ENCODE measurements at regions not wholly inside any gene's neighbourhood (a gene's known extent, or its start where the extent isn't known, plus 50 kb on each side); places are given as distances from the start of the nearest gene placed in this dataset.

- Histone ChIP-seq H3K27me3 (ENCODE audit: insufficient read depth, low read depth, low read length) (no peaks in the 10 kb centered on the region), H3K4me2 (ENCODE audit: low read length) (no peak overlapping the region), H3F3A (ENCODE audit: insufficient read depth, low read length, poor library complexity, severe bottlenecking) (no peaks in the 10 kb centered on the region), H3K9me3 (ENCODE audit: low read length) (no peaks in the 10 kb centered on the region), H3K79me2 (replicated peaks; ENCODE audit: insufficient read depth, low read length) (no peaks in the 10 kb centered on the region), H4K20me1 (ENCODE audit: insufficient read depth) (no peaks in the 10 kb centered on the region), H3K36me3 (ENCODE audit: insufficient read depth, low read length) (no peaks in the 10 kb centered on the region), H2AFZ (ENCODE audit: low read depth, low read length) (no peak overlapping the region), H3K27ac (ENCODE audit: low read length) (no peak overlapping the region), H3K9ac (ENCODE audit: low read length) (no peak overlapping the region), H3K9me2 (ENCODE audit: insufficient read depth, low read length) (no peaks in the 10 kb centered on the region), H3K4me3 (ENCODE audit: low read length) (no peak overlapping the region)
- TF ChIP-seq REST (IDR thresholded peaks at IDR 0.05; ENCODE audit: borderline replicate concordance) (no peak), SMC3 (conservative IDR thresholded peaks at IDR 0.05; ENCODE audit: poor library complexity) (no peak), EZH2 (IDR thresholded peaks at IDR 0.05; ENCODE audit: borderline replicate concordance, insufficient read depth, low read length, poor library complexity, severe bottlenecking) (no peak), POLR2AphosphoS5 (IDR thresholded peaks at IDR 0.05) (no peak), MXI1 (conservative IDR thresholded peaks at IDR 0.05; ENCODE audit: poor library complexity, severe bottlenecking) (no peak), RAD21 (conservative IDR thresholded peaks at IDR 0.05) (no peak), TAF1 (IDR thresholded peaks at IDR 0.05; ENCODE audit: low read depth) (no peak), EP300 (conservative IDR thresholded peaks at IDR 0.05; ENCODE audit: poor library complexity, severe bottlenecking) (no peak)
- TF ChIP-seq, protein P1, sequence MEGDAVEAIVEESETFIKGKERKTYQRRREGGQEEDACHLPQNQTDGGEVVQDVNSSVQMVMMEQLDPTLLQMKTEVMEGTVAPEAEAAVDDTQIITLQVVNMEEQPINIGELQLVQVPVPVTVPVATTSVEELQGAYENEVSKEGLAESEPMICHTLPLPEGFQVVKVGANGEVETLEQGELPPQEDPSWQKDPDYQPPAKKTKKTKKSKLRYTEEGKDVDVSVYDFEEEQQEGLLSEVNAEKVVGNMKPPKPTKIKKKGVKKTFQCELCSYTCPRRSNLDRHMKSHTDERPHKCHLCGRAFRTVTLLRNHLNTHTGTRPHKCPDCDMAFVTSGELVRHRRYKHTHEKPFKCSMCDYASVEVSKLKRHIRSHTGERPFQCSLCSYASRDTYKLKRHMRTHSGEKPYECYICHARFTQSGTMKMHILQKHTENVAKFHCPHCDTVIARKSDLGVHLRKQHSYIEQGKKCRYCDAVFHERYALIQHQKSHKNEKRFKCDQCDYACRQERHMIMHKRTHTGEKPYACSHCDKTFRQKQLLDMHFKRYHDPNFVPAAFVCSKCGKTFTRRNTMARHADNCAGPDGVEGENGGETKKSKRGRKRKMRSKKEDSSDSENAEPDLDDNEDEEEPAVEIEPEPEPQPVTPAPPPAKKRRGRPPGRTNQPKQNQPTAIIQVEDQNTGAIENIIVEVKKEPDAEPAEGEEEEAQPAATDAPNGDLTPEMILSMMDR (IDR thresholded peaks at IDR 0.05; ENCODE audit: poor library complexity, severe bottlenecking) = no peak
These were observed 200.6 kb upstream of the KLF3 start for GRCh38 chr4:38463268-38463958.

DNA sequence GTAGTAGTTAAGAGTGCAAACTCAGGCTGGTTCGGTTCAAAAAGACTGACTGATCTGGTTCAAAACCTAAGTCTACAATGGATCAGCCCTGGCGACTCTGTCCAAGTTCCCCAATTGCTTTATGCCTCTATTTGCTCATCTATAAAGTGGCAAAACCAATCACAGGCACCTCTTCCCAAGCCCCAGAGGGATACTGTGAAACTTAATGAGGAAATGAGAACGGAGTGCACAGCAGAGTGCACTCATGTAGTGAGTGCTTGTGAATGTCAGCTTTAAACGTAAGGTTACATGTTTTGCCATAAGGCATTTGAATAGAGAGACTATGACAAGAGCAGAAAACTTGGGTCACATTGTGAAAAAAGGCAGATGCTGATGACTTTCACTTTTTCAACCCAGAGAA, 199.7 kb upstream of the KLF3 start:
- no peak overlapping the region for H3K4me3 ChIP-seq (ENCODE audit: low read length)
- no peak overlapping the region for H3K4me2 ChIP-seq (ENCODE audit: low read length)
- no peak overlapping the region for H3K27ac ChIP-seq (ENCODE audit: low read length)
- no peaks in the 10 kb centered on the region for H3K79me2 ChIP-seq (replicated peaks; ENCODE audit: insufficient read depth, low read length)
- no peaks in the 10 kb centered on the region for H3K9me3 ChIP-seq (ENCODE audit: low read length)
- no peaks in the 10 kb centered on the region for H3K36me3 ChIP-seq (ENCODE audit: insufficient read depth, low read length)
- no peaks in the 10 kb centered on the region for H3K27me3 ChIP-seq (ENCODE audit: insufficient read depth, low read depth, low read length)
- H2AFZ ChIP-seq (ENCODE audit: low read depth, low read length) = no peak overlapping the region
- H4K20me1 ChIP-seq (ENCODE audit: insufficient read depth) = no peaks in the 10 kb centered on the region
- no peaks in the 10 kb centered on the region for H3K9me2 ChIP-seq (ENCODE audit: insufficient read depth, low read length)
- H3K9ac ChIP-seq (ENCODE audit: low read length) = no peak overlapping the region
- no peak for TF ChIP-seq SMC3 (conservative IDR thresholded peaks at IDR 0.05; ENCODE audit: poor library complexity)
- no peak for TF ChIP-seq TAF1 (IDR thresholded peaks at IDR 0.05; ENCODE audit: low read depth)
- TF ChIP-seq, protein P1 (IDR thresholded peaks at IDR 0.05; ENCODE audit: poor library complexity, severe bottlenecking) = no peak
- no peak for TF ChIP-seq MXI1 (conservative IDR thresholded peaks at IDR 0.05; ENCODE audit: poor library complexity, severe bottlenecking)
- TF ChIP-seq REST (IDR thresholded peaks at IDR 0.05; ENCODE audit: borderline replicate concordance) = no peak
- TF ChIP-seq EP300 (conservative IDR thresholded peaks at IDR 0.05; ENCODE audit: poor library complexity, severe bottlenecking) = no peak
- TF ChIP-seq EZH2 (IDR thresholded peaks at IDR 0.05; ENCODE audit: borderline replicate concordance, insufficient read depth, low read length, poor library complexity, severe bottlenecking) = no peak
- TF ChIP-seq RAD21 (conservative IDR thresholded peaks at IDR 0.05) = no peak
- no peak for TF ChIP-seq POLR2AphosphoS5 (IDR thresholded peaks at IDR 0.05)
- H3F3A ChIP-seq (ENCODE audit: insufficient read depth, low read length, poor library complexity, severe bottlenecking) = no peaks in the 10 kb centered on the region
